Osteocyte (in vitro differentiated cells): ENCODE measurements at regions not wholly inside any gene's neighbourhood (a gene's known extent, or its start where the extent isn't known, plus 50 kb on each side); places are given as distances from the start of the nearest gene placed in this dataset.

ENCODE experiments used
- DNase-seq: peaks from one replicate; pipeline ENCODE4 v3.0.0; 2021; ENCODE audit warnings: mixed read lengths; ENCODE audit not compliant: unreplicated experiment; ENCODE audit errors: extremely low spot score
- H3K27ac Mint-ChIP-seq: one replicate; pipeline ENCODE4 v1.8.0; 2021; ENCODE audit warnings: mild to moderate bottlenecking, mixed read lengths; ENCODE audit not compliant: unreplicated experiment
- H3K27me3 Mint-ChIP-seq: one replicate; pipeline ENCODE4 v1.8.0; 2021; ENCODE audit warnings: mixed read lengths; ENCODE audit not compliant: unreplicated experiment
- H3K36me3 Mint-ChIP-seq: one replicate; pipeline ENCODE4 v1.8.0; 2021; ENCODE audit warnings: mixed read lengths; ENCODE audit not compliant: unreplicated experiment
- H3K4me1 Mint-ChIP-seq: one replicate; pipeline ENCODE4 v1.8.0; 2021; ENCODE audit warnings: mixed read lengths; ENCODE audit not compliant: unreplicated experiment
- H3K4me3 Mint-ChIP-seq: one replicate; pipeline ENCODE4 v1.8.0; 2021; ENCODE audit warnings: mild to moderate bottlenecking, moderate library complexity, mixed read lengths; ENCODE audit not compliant: unreplicated experiment
- H3K9me3 Mint-ChIP-seq: one replicate; pipeline ENCODE4 v1.8.0; 2021; ENCODE audit warnings: mixed read lengths; ENCODE audit not compliant: unreplicated experiment
- TF ChIP-seq, protein P1 (sequence below): fragments of 200-600 bp; sonication (generic); IDR thresholded peaks from 2 replicates; pipeline ENCODE4 v1.5.0; 2021; ENCODE audit warnings: antibody characterized with exemption, mild to moderate bottlenecking, moderate library complexity

DNA sequence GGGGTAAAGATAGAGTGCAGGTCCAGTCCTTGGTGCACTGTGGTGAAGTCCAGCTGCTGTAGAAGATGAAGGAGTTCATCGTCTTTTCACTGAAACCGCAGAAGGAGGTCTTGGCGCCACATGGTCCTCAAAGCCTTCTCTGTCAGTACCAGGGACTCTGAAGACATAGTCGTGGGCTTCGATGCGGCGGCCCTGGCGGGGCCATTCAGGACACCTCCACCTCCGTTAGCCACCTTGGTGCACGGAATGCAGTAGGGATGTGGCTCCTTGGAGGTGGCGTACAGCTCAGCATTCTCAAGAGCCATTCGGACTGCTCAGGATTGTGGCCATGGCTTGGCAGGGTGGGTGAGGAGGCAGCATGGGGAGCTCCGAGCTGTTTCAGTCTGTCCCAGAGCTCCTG is 418.8 kb downstream of the SUCLG1 start:
- Mint-ChIP-seq H3K4me1 (no peaks in the 10 kb centered on the region), H3K4me3 (no peak overlapping the region), H3K36me3 (no peaks in the 10 kb centered on the region), H3K9me3 (no peaks in the 10 kb centered on the region), H3K27me3 (no peaks in the 10 kb centered on the region), H3K27ac (no peak overlapping the region)
- TF ChIP-seq, protein P1, sequence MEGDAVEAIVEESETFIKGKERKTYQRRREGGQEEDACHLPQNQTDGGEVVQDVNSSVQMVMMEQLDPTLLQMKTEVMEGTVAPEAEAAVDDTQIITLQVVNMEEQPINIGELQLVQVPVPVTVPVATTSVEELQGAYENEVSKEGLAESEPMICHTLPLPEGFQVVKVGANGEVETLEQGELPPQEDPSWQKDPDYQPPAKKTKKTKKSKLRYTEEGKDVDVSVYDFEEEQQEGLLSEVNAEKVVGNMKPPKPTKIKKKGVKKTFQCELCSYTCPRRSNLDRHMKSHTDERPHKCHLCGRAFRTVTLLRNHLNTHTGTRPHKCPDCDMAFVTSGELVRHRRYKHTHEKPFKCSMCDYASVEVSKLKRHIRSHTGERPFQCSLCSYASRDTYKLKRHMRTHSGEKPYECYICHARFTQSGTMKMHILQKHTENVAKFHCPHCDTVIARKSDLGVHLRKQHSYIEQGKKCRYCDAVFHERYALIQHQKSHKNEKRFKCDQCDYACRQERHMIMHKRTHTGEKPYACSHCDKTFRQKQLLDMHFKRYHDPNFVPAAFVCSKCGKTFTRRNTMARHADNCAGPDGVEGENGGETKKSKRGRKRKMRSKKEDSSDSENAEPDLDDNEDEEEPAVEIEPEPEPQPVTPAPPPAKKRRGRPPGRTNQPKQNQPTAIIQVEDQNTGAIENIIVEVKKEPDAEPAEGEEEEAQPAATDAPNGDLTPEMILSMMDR: no peak
- DNase-seq: no peak

DNA sequence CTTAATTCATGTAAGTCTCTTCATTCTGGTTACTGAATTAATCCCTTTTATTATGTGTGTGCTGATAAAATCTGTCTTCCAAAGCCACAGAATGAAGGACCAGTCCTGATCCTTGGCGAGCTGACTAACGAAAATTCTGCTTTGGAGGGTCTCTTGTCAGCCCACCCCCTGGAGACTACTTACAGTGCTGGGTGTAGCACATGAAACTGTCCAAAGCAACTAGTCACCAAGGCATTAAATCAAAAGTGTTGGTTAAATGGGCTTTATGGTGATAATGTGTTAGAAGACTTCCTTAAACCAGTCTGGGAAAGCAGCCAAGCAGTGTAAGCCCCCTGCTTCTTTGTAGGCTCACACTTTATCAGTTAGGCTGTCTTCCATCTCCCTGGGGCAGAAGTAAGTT is 420.2 kb downstream of the SUCLG1 start:
- no peaks in the 10 kb centered on the region for H3K9me3 Mint-ChIP-seq
- TF ChIP-seq, protein P1: no peak
- no peak overlapping the region for H3K4me3 Mint-ChIP-seq
- no peaks in the 10 kb centered on the region for H3K36me3 Mint-ChIP-seq
- no peak overlapping the region for H3K27ac Mint-ChIP-seq
- H3K4me1 Mint-ChIP-seq: no peaks in the 10 kb centered on the region
- DNase-seq: no peak
- no peaks in the 10 kb centered on the region for H3K27me3 Mint-ChIP-seq

DNA sequence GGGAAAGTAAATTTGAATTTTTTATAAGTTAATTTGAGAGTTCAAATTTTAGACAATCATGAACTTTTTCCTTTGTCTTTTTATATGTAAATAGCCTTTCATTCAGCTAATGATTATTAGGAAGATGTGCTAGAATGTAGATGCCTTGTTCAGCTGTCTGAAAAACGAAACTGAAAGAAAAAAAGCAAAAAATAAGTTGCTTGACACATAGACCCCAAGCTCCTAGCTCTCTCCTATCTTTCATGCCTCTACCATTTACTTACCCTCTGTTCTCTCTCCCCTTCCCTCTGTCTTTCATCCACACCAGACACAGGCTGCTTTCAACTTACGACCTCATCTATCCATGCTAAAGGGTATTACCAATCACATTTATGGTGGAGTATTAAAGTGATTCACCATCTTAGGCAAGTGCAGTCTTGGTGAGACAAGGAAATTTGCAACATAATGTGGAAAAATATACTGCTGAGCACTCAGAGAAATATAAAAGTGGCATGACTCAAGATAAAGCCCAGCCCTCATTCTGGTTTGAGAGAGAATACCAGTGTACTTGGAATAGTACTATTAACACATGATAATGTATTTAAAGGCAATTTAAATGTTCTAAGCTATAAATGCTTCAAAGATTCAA is 425.6 kb downstream of the SUCLG1 start:
- Mint-ChIP-seq H3K36me3 (no peaks in the 10 kb centered on the region), H3K4me3 (no peak overlapping the region), H3K27ac (no peak overlapping the region), H3K9me3 (no peaks in the 10 kb centered on the region), H3K27me3 (no peaks in the 10 kb centered on the region), H3K4me1 (no peaks in the 10 kb centered on the region)
- DNase-seq: no peak
- TF ChIP-seq, protein P1: no peak

- Mint-ChIP-seq H3K4me3 (no peak overlapping the region), H3K4me1 (no peaks in the 10 kb centered on the region), H3K9me3 (no peaks in the 10 kb centered on the region), H3K36me3 (no peaks in the 10 kb centered on the region), H3K27me3 (no peaks in the 10 kb centered on the region), H3K27ac (no peak overlapping the region)
- TF ChIP-seq, protein P1: no peak
- DNase-seq: no peak
Observed at GRCh38 chr2:84031312-84032050, 427.6 kb downstream of the SUCLG1 start.

DNA sequence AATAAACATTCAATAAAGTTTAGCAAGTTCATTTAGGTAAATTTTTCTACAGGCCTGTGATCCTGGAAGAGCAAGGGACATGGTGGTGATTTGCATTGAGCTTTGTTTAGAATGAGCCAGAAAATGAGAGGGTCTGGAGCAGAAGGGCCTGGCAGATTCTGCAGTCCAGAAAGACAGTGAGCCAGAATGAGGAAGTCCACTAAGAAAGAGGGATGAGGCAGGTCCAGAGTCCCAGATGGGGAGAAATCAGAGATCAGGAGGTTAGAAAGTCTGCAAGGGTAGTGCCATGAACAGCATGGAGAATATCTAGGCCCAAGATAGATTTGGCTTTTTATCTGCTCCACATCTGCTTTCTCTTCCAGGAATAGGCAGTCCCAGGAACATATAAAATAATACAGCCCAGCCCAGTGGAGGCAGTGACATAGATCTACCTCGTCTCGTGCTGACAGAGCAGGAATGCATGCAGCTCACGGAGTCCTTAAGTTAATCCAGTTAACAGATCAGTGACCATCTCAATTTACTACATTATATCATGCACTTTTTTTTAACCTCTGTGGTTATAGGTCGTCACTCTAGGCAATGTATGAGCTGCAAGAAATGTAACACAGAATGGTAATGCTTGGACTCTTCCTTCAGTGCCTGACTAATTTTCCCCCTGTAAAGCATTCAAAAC is 429.0 kb downstream of the SUCLG1 start:
- H3K27me3 Mint-ChIP-seq: no peaks in the 10 kb centered on the region
- TF ChIP-seq, protein P1: no peak
- no peaks in the 10 kb centered on the region for H3K9me3 Mint-ChIP-seq
- no peak overlapping the region for H3K27ac Mint-ChIP-seq
- no peak for DNase-seq
- no peak overlapping the region for H3K4me3 Mint-ChIP-seq
- no peaks in the 10 kb centered on the region for H3K4me1 Mint-ChIP-seq
- no peaks in the 10 kb centered on the region for H3K36me3 Mint-ChIP-seq
